GM23338 (cell line): ENCODE measurements at regions not wholly inside any gene's neighbourhood (a gene's known extent, or its start where the extent isn't known, plus 50 kb on each side); places are given as distances from the start of the nearest gene placed in this dataset.

Experiments used
- CTCF ChIP-seq, 2 experiments: fragments of 200-600 bp in 1 of 2; sonication (generic) in 1 of 2; conservative IDR thresholded peaks; 2 replicates each; pipeline versions ENCODE4 v1.5.1 to v1.6.1; 2016 to 2017; ENCODE audit warnings: antibody characterized with exemption in 2 of 2, low read depth in 2 of 2, mild to moderate bottlenecking in 2 of 2, moderate library complexity in 1 of 2
- EZH2 ChIP-seq: fragments of 200-600 bp; sonication (generic); IDR thresholded peaks from one replicate; pipeline ENCODE4 v1.8.0; 2017; ENCODE audit warnings: antibody characterized with exemption, mild to moderate bottlenecking, low read depth; ENCODE audit not compliant: unreplicated experiment
- POLR2AphosphoS5 ChIP-seq: IDR thresholded peaks from 2 replicates; pipeline ENCODE4 v1.6.1; 2016; ENCODE audit warnings: antibody characterized with exemption, low read depth
- ZNF114 ChIP-seq: fragments of 250-450 bp; sonication (Bioruptor Pico); IDR thresholded peaks from 2 replicates; pipeline ENCODE4 v1.5.0; 2020; ENCODE audit warnings: mild to moderate bottlenecking, moderate library complexity

- TF ChIP-seq CTCF (conservative IDR thresholded peaks at IDR 0.05; ENCODE audit: low read depth in 2 of 2) = no peak
- no peak for TF ChIP-seq POLR2AphosphoS5
- no peak for TF ChIP-seq EZH2
- TF ChIP-seq ZNF114 (CRISPR knock-in tag) = no peak
Observed at GRCh38 chr12:77214136-77214535, 148.8 kb upstream of the E2F7 start.
